ENCODE measurements at regions not wholly inside any gene's neighbourhood (a gene's known extent, or its start where the extent isn't known, plus 50 kb on each side); places are given as distances from the start of the nearest gene placed in this dataset.
"Not testable (repeated sequence)": the region's sequence is repeated elsewhere in the genome, so short reads cannot be mapped to it uniquely, and the experiment has no call there.

DNA sequence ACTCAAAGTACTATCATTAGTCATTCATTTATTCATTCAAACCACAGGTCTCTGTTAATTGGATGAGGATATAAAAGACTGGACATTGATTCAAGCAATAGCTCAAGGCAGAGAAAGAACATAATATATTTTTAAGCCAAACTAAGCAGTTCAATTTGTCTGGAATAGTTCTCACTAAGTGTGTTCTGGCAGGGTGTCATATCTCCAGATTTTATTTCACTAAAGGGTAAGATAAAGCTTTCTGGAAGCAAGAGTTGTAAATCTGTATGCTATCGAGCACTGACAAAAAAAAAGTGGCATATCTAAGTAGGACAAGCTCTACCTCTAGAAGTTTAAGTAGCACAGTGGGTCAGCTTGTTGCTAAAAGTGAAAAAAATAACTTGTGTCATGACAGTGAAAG is 375.6 kb downstream of the TUSC1 start:
- Histone ChIP-seq H3K27me3 (ENCODE audit: insufficient read depth, low read length) (no peaks in the 10 kb centered on the region), H3K4me3 (ENCODE audit: low read depth, low read length) (no peak overlapping the region), H3K27ac (ENCODE audit: low read depth, low read length) (no peak overlapping the region), H3K4me1 (ENCODE audit: control insufficient read depth, insufficient read depth, low read length, unreplicated experiment) (no peaks in the 10 kb centered on the region), H2AFZ (ENCODE audit: low read length, unreplicated experiment) (no peak overlapping the region), H3K79me2 (ENCODE audit: control insufficient read depth, insufficient read depth, low read length, unreplicated experiment) (no peaks in the 10 kb centered on the region), H3K36me3 (ENCODE audit: insufficient read depth, low read length) (no peaks in the 10 kb centered on the region)

DNA sequence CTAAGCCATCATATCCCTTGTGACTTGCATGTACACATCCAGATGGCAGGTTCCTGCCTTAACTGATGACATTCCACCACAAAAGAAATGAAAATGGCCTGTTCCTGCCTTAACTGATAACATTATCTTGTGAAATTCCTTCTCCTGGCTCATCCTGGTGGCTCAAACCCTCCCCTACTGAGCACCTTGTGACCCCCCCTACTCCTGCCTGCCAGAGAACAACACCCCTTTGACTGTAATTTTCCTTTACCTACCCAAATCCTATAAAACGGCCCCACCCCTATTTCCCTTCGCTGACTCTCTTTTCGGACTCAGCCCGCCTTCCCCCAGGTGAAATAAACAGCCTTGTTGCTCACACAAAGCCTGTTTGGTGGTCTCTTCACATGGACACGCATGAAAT is 390.0 kb downstream of the TUSC1 start:
- H3K27me3 ChIP-seq (ENCODE audit: insufficient read depth, low read length); H3K27ac ChIP-seq (ENCODE audit: low read depth, low read length); H3K4me1 ChIP-seq (ENCODE audit: control insufficient read depth, insufficient read depth, low read length, unreplicated experiment); H3K4me3 ChIP-seq (ENCODE audit: low read depth, low read length); H3K79me2 ChIP-seq (ENCODE audit: control insufficient read depth, insufficient read depth, low read length, unreplicated experiment); H2AFZ ChIP-seq (ENCODE audit: low read length, unreplicated experiment); H3K36me3 ChIP-seq (ENCODE audit: insufficient read depth, low read length): not testable (repeated sequence)

DNA sequence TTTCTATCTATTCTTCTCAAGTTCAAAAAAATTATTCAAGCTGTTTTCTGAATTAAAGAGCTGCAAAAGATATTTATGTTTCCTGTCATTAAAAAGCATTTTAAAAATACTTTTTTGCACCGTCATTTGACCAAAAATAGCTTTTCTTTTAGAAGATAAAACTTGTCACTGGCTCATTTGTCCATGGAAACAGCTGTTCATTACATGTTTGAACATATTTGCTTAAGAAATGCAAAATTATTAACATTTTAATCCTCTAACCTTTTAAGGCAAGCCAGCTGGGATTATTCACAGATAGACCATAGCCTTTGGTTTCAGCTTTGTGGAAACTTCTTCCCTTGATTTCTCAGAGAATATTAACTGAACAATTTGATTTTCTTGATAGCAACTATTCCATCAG is 393.9 kb downstream of the TUSC1 start:
- H3K36me3 ChIP-seq (ENCODE audit: insufficient read depth, low read length): no peaks in the 10 kb centered on the region
- no peaks in the 10 kb centered on the region for H3K4me1 ChIP-seq (ENCODE audit: control insufficient read depth, insufficient read depth, low read length, unreplicated experiment)
- no peak overlapping the region for H3K4me3 ChIP-seq (ENCODE audit: low read depth, low read length)
- H2AFZ ChIP-seq (ENCODE audit: low read length, unreplicated experiment): no peak overlapping the region
- H3K27me3 ChIP-seq (ENCODE audit: insufficient read depth, low read length): no peaks in the 10 kb centered on the region
- H3K79me2 ChIP-seq (ENCODE audit: control insufficient read depth, insufficient read depth, low read length, unreplicated experiment): no peaks in the 10 kb centered on the region
- H3K27ac ChIP-seq (ENCODE audit: low read depth, low read length): no peak overlapping the region

DNA sequence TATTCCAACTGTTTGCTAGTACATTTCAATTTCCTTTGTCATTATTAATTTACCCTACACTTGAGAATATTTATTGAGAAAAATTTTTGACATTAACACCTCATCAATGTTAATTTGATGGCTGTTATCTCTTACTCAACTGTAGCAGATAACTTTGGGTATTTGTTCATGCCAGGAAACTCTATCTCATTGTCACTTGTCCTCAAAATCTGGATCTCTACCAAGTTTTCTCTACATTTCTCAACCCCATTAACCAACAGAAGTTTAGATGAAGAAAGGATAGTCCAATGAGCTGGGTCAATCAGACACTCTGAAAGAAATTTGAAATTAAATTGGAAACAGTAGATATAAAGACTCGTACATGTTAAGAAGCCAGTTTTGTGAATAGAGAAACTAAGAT is 395.3 kb downstream of the TUSC1 start:
- Histone ChIP-seq H3K27me3 (ENCODE audit: insufficient read depth, low read length) (no peaks in the 10 kb centered on the region), H3K79me2 (ENCODE audit: control insufficient read depth, insufficient read depth, low read length, unreplicated experiment) (no peaks in the 10 kb centered on the region), H3K36me3 (ENCODE audit: insufficient read depth, low read length) (no peaks in the 10 kb centered on the region), H3K4me3 (ENCODE audit: low read depth, low read length) (no peak overlapping the region), H3K27ac (ENCODE audit: low read depth, low read length) (no peak overlapping the region), H3K4me1 (ENCODE audit: control insufficient read depth, insufficient read depth, low read length, unreplicated experiment) (no peaks in the 10 kb centered on the region), H2AFZ (ENCODE audit: low read length, unreplicated experiment) (no peak overlapping the region)

DNA sequence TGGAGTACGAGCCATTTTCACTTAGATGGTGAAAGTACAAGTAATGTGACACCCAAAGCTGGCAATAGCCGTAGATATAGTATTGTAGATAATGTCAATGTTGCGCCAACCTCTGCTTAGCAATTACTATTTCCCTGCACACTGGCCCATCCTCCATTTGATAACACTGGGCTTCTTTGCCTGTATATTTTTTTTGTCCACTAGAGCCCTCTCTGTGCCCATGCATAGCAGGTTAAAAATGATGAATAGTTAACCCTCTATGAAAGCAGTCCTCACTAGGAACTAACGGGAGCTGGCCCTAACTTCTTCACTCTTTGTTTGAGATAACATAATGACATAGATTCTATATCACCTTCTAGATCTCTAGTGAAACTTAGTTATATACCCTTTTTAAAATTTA is 416.8 kb downstream of the TUSC1 start:
- Histone ChIP-seq H3K27me3 (ENCODE audit: insufficient read depth, low read length) (no peaks in the 10 kb centered on the region), H3K36me3 (ENCODE audit: insufficient read depth, low read length) (no peaks in the 10 kb centered on the region), H3K79me2 (ENCODE audit: control insufficient read depth, insufficient read depth, low read length, unreplicated experiment) (no peaks in the 10 kb centered on the region), H2AFZ (ENCODE audit: low read length, unreplicated experiment) (no peak overlapping the region), H3K27ac (ENCODE audit: low read depth, low read length) (no peak overlapping the region), H3K4me1 (ENCODE audit: control insufficient read depth, insufficient read depth, low read length, unreplicated experiment) (no peaks in the 10 kb centered on the region), H3K4me3 (ENCODE audit: low read depth, low read length) (no peak overlapping the region)

DNA sequence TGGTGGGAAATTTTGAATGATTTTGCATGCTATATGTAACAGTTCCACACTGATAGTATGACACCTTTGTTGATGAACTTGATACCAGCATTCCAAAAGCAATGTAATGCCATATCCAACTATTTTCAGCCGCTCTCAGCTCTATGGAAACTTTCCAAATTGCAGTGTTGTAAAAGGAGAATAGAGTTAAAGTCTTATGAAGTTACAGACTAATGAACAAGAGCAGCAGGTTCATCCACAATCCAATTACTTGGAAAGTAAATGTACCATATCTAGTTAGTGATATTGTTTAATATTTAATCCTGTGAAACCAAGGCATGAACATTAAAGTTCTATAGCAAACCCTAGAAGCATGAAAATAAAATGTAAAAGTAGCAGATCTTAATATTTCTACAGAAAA is 418.2 kb downstream of the TUSC1 start:
- Histone ChIP-seq H3K27ac (ENCODE audit: low read depth, low read length) (no peak overlapping the region), H3K27me3 (ENCODE audit: insufficient read depth, low read length) (no peaks in the 10 kb centered on the region), H3K36me3 (ENCODE audit: insufficient read depth, low read length) (no peaks in the 10 kb centered on the region), H3K4me1 (ENCODE audit: control insufficient read depth, insufficient read depth, low read length, unreplicated experiment) (no peaks in the 10 kb centered on the region), H3K4me3 (ENCODE audit: low read depth, low read length) (no peak overlapping the region), H3K79me2 (ENCODE audit: control insufficient read depth, insufficient read depth, low read length, unreplicated experiment) (no peaks in the 10 kb centered on the region), H2AFZ (ENCODE audit: low read length, unreplicated experiment) (no peak overlapping the region)

DNA sequence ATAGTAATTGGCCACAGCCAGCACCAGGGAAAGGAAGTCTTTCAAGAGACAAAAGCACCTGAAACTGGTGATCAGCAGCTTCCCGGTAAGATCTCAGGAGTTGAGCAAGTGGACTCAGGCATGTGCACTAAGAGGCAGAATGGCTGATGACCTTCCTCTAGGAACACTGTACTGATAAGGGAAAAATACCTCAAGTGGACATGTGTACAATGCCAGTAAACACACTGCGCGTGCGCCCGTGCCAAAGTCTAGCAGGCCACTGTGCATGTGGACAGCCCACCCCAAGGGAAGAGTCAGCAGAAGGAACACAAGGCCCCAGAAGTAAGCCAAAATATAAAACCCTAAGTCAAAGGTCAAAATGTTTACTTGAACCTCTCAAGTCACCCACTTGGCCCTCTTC is 423.0 kb downstream of the TUSC1 start:
- H2AFZ ChIP-seq (ENCODE audit: low read length, unreplicated experiment): no peak overlapping the region
- H3K27ac ChIP-seq (ENCODE audit: low read depth, low read length): no peak overlapping the region

DNA sequence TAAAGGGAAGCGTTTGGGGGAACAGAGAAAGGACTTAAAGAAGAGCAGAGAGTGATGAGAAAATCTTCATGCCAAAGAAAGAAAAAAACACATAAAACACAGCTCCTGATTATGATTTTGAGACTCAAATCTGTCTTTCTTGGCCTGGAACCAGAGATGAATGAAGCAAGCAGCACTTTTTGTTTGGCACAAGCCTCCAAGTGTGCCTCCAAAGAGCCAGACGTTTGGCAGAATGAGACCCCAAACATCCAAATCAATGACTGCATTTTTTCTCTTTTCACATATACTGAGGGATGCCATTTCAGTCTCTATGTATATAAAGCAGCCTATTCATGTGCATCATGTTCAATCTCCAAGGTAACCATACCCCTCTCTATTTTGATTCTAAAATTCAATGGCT is 424.2 kb downstream of the TUSC1 start:
- H3K27me3 ChIP-seq (ENCODE audit: insufficient read depth, low read length): no peaks in the 10 kb centered on the region
- no peaks in the 10 kb centered on the region for H3K79me2 ChIP-seq (ENCODE audit: control insufficient read depth, insufficient read depth, low read length, unreplicated experiment)
- no peaks in the 10 kb centered on the region for H3K4me1 ChIP-seq (ENCODE audit: control insufficient read depth, insufficient read depth, low read length, unreplicated experiment)
- no peaks in the 10 kb centered on the region for H3K36me3 ChIP-seq (ENCODE audit: insufficient read depth, low read length)
- H3K27ac ChIP-seq (ENCODE audit: low read depth, low read length): no peak overlapping the region
- no peak overlapping the region for H3K4me3 ChIP-seq (ENCODE audit: low read depth, low read length)
- no peak overlapping the region for H2AFZ ChIP-seq (ENCODE audit: low read length, unreplicated experiment)

More for the DNA sequence above, 423.0 kb downstream of the TUSC1 start:
- no peaks in the 10 kb centered on the region for H3K79me2 ChIP-seq (ENCODE audit: control insufficient read depth, insufficient read depth, low read length, unreplicated experiment)
- H3K36me3 ChIP-seq (ENCODE audit: insufficient read depth, low read length): no peaks in the 10 kb centered on the region
- H3K4me3 ChIP-seq (ENCODE audit: low read depth, low read length): no peak overlapping the region
- no peaks in the 10 kb centered on the region for H3K27me3 ChIP-seq (ENCODE audit: insufficient read depth, low read length)
- H3K4me1 ChIP-seq (ENCODE audit: control insufficient read depth, insufficient read depth, low read length, unreplicated experiment): no peaks in the 10 kb centered on the region

DNA sequence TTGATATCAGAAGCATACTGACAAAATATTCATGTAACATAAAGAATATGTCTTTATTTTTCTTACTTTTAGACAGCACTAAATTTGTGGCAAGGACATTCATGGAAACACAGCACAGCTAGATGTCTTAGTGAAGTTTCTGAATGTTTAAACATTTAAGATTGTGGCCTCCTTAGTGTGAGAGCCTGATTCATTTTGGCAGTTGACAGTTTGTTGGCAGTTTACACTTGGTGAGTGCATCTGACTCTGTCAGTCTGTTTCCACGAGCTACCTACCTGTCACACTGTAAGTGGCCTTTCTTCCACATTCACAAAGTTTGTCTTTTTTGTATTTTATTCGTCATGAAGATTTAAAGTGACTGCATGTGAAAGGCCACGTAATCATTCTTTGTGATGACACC is 436.8 kb downstream of the TUSC1 start:
- H2AFZ ChIP-seq (ENCODE audit: low read length, unreplicated experiment): no peak overlapping the region
- no peaks in the 10 kb centered on the region for H3K36me3 ChIP-seq (ENCODE audit: insufficient read depth, low read length)
- no peak overlapping the region for H3K4me3 ChIP-seq (ENCODE audit: low read depth, low read length)
- H3K27me3 ChIP-seq (ENCODE audit: insufficient read depth, low read length): no peaks in the 10 kb centered on the region
- H3K4me1 ChIP-seq (ENCODE audit: control insufficient read depth, insufficient read depth, low read length, unreplicated experiment): no peaks in the 10 kb centered on the region
- H3K79me2 ChIP-seq (ENCODE audit: control insufficient read depth, insufficient read depth, low read length, unreplicated experiment): no peaks in the 10 kb centered on the region
- no peak overlapping the region for H3K27ac ChIP-seq (ENCODE audit: low read depth, low read length)

DNA sequence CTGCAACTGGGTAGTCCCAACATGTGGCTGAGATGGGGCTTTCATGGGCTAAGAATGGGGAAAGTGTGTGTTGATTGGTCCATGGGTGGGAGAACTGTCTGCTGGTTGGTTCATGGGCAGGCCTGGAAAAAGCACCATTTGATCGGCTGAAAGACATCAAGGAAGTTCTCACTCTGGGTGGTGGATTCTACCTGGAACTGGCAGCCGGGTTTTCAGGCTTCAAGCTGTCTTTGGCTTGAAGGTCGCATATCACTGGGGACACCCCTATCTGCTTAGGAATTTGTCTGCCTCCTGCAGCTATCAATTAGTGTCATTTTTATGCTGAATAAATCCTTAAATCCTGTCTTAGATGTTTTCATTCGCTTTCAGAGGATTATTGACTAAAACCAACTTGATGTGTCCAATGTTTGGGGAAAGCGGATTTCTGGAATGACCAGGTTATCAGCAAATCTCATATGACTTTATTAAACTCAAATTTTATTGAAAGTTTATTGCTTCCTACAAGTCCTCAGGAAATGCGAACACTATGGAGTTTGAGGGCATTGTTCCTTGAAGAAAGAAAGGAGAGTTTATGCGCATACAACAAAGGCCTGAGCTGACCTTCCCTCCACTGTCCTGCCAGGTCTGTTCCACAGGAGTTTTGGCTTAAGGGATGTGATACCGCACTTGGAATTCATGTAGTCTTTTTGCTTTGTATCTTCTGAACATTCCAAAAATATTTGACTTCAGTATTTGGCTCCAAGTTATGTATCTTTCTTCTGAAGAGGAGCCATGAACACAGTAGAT is 451.1 kb downstream of the TUSC1 start:
- Histone ChIP-seq H2AFZ (ENCODE audit: low read length, unreplicated experiment) (no peak overlapping the region), H3K27ac (ENCODE audit: low read depth, low read length) (no peak overlapping the region), H3K36me3 (ENCODE audit: insufficient read depth, low read length) (no peaks in the 10 kb centered on the region), H3K27me3 (ENCODE audit: insufficient read depth, low read length) (no peaks in the 10 kb centered on the region), H3K4me1 (ENCODE audit: control insufficient read depth, insufficient read depth, low read length, unreplicated experiment) (no peaks in the 10 kb centered on the region), H3K4me3 (ENCODE audit: low read depth, low read length) (no peak overlapping the region), H3K79me2 (ENCODE audit: control insufficient read depth, insufficient read depth, low read length, unreplicated experiment) (no peaks in the 10 kb centered on the region)

DNA sequence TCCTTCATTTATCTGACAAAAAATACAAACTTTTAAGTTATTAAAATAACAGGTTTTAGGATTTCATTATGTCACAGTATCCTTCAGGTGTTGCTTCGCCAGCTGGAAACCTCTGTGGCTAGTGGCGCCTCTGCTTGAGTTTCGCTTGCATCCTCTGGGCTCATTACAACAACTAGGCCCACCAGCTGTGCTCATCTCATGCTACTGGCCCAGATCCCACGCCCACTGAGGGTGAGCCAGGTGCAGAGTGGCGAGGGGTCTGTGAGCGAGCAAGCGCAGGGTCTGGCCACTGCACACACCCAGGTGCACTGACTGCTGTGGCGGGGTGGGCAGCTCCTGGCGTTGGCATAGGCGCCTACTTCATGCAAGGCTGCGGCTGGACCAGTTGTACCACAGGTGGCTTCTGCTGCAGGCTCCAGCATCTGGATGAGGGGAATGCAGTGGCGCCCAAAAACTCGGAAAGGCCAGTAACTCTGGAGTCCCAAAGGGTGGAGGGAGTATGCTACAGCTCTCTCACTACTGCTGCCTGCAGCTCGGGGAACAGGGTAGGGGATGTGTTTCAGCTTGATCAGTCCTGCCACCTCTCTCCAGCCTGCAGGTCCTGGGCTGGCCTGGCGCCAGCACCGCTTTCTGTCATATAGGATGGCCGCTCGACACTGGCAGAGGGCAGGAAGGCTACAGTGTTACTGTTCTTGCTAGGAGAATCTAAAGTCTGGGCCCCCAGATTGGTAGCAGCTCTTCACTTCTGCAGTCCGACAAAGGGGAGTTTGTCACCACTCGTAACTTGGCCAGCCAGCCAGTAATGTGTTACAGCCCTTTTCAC is 452.1 kb downstream of the TUSC1 start:
- H3K27me3 ChIP-seq (ENCODE audit: insufficient read depth, low read length): no peaks in the 10 kb centered on the region
- H3K4me3 ChIP-seq (ENCODE audit: low read depth, low read length): no peak overlapping the region
- H3K4me1 ChIP-seq (ENCODE audit: control insufficient read depth, insufficient read depth, low read length, unreplicated experiment): no peaks in the 10 kb centered on the region
- H2AFZ ChIP-seq (ENCODE audit: low read length, unreplicated experiment): no peak overlapping the region
- no peak overlapping the region for H3K27ac ChIP-seq (ENCODE audit: low read depth, low read length)
- H3K36me3 ChIP-seq (ENCODE audit: insufficient read depth, low read length): no peaks in the 10 kb centered on the region
- no peaks in the 10 kb centered on the region for H3K79me2 ChIP-seq (ENCODE audit: control insufficient read depth, insufficient read depth, low read length, unreplicated experiment)
